HG03520 (cell line): ENCODE measurements at regions not wholly inside any gene's neighbourhood (a gene's known extent, or its start where the extent isn't known, plus 50 kb on each side); places are given as distances from the start of the nearest gene placed in this dataset.
A peak's percentile ranks its signal among the peaks of the same experiment; 100 is the strongest.

Experiments used
- ATAC-seq: cut with Tn5 transposase; IDR thresholded peaks from one replicate; pipeline ENCODE4 v1.9.1; 2021; ENCODE audit warnings: mild to moderate bottlenecking, moderate library complexity; ENCODE audit not compliant: unreplicated experiment

GRCh38 chr5:10876006-10876744 lies 115.1 kb upstream of the DAP start:
- no peak for ATAC-seq

GRCh38 chr5:10875201-10875768 lies 114.3 kb upstream of the DAP start:
- no peak for ATAC-seq

GRCh38 chr5:10874541-10874940 lies 113.5 kb upstream of the DAP start:
- no peak for ATAC-seq

GRCh38 chr5:10870791-10871190 lies 109.8 kb upstream of the DAP start:
- no peak for ATAC-seq

GRCh38 chr5:10868956-10869355 lies 107.9 kb upstream of the DAP start:
- ATAC-seq, result no peak

- no peak for ATAC-seq
Observed at GRCh38 chr5:10867389-10868303, 106.6 kb upstream of the DAP start.

GRCh38 chr5:10866913-10867312 lies 105.9 kb upstream of the DAP start:
- no peak for ATAC-seq

- peak; percentile 94 for ATAC-seq
Observed at GRCh38 chr5:10863763-10864383, 102.8 kb upstream of the DAP start.

GRCh38 chr5:10862085-10862484 lies 101.1 kb upstream of the DAP start:
- ATAC-seq, result no peak

GRCh38 chr5:10861423-10861790 lies 100.4 kb upstream of the DAP start:
- no peak for ATAC-seq

- ATAC-seq, result no peak
Observed at GRCh38 chr5:10860645-10861422, 99.8 kb upstream of the DAP start.

GRCh38 chr5:10860196-10860543 lies 99.1 kb upstream of the DAP start:
- ATAC-seq, result no peak

- no peak for ATAC-seq
Observed at GRCh38 chr5:10859393-10860195, 98.6 kb upstream of the DAP start.

GRCh38 chr5:10858945-10859344 lies 97.9 kb upstream of the DAP start:
- no peak for ATAC-seq

- ATAC-seq, result no peak
Observed at GRCh38 chr5:10858307-10858706, 97.3 kb upstream of the DAP start.

- no peak for ATAC-seq
Observed at GRCh38 chr5:10857338-10857733, 96.3 kb upstream of the DAP start.

GRCh38 chr5:10856683-10857337 lies 95.8 kb upstream of the DAP start:
- ATAC-seq, result no peak

- ATAC-seq, result no peak
Observed at GRCh38 chr5:10856071-10856470, 95.0 kb upstream of the DAP start.

- no peak for ATAC-seq
Observed at GRCh38 chr5:10854506-10855277, 93.7 kb upstream of the DAP start.
